Astrocyte (in vitro differentiated cells and primary cell): ENCODE measurements at regions not wholly inside any gene's neighbourhood (a gene's known extent, or its start where the extent isn't known, plus 50 kb on each side); places are given as distances from the start of the nearest gene placed in this dataset.

Source experiments
- CTCF ChIP-seq: IDR thresholded peaks from 2 replicates; pipeline ENCODE4 v1.5.1; 2011; ENCODE audit warnings: low read depth, mild to moderate bottlenecking, inconsistent platforms, low read length, moderate library complexity; ENCODE audit not compliant: insufficient read depth
- EZH2 ChIP-seq: IDR thresholded peaks from 2 replicates; pipeline ENCODE4 v1.6.1; 2012; ENCODE audit warnings: mild to moderate bottlenecking, low read length, inconsistent platforms; ENCODE audit not compliant: insufficient read depth

- TF ChIP-seq CTCF (peak; percentile 44), EZH2 (no peak)
These were observed 651.6 kb downstream of the NTRK3 start for GRCh38 chr15:87604857-87605446.
